Small intestine (tissue), 7 donors: ENCODE measurements at regions not wholly inside any gene's neighbourhood (a gene's known extent, or its start where the extent isn't known, plus 50 kb on each side); places are given as distances from the start of the nearest gene placed in this dataset.

Experiments used
- DNase-seq, 2 donors: peaks; one replicate each; pipeline versions ENCODE4 v3.0.0 to v3.0.0-alpha.2; 2013
- FAIRE-seq: peaks from 2 replicates; lab custom pipeline; 2012; peaks lifted over from hg19 to GRCh38; lab: Jason Lieb, UNC
- H3K27ac ChIP-seq, 3 donors: one replicate each; pipeline ENCODE4 v1.5.1; 2013; ENCODE audit warnings: low read length in 2 of 3, mild to moderate bottlenecking in 2 of 3, control low read depth in 1 of 3, inconsistent platforms in 1 of 3, low read depth in 1 of 3, moderate library complexity in 1 of 3
- H3K27me3 ChIP-seq, 3 donors: one replicate each; pipeline ENCODE4 v1.6.1; 2013; ENCODE audit warnings: low read length in 3 of 3, inconsistent platforms in 1 of 3; ENCODE audit not compliant: control insufficient read depth in 3 of 3, insufficient read depth in 3 of 3
- H3K36me3 ChIP-seq, 3 donors: one replicate each; pipeline ENCODE4 v1.6.1; 2013; ENCODE audit warnings: low read length in 3 of 3, inconsistent platforms in 1 of 3, low read depth in 1 of 3, mild to moderate bottlenecking in 1 of 3, moderate library complexity in 1 of 3; ENCODE audit not compliant: control insufficient read depth in 3 of 3, insufficient read depth in 2 of 3
- H3K4me1 ChIP-seq, 3 donors: one replicate each; pipeline ENCODE4 v1.6.1; 2013; ENCODE audit warnings: low read length in 2 of 3, inconsistent platforms in 1 of 3, low read depth in 1 of 3, mild to moderate bottlenecking in 1 of 3, moderate library complexity in 1 of 3; ENCODE audit not compliant: control insufficient read depth in 3 of 3, insufficient read depth in 2 of 3
- H3K4me3 ChIP-seq, 3 donors: one replicate each; pipeline ENCODE4 v1.5.1; 2013; ENCODE audit warnings: low read length in 3 of 3, control low read depth in 1 of 3, inconsistent platforms in 1 of 3, low read depth in 1 of 3, mild to moderate bottlenecking in 1 of 3, moderate library complexity in 1 of 3
- H3K9me3 ChIP-seq, 2 donors: one replicate each; pipeline ENCODE4 v1.6.1; 2013; ENCODE audit warnings: low read depth in 1 of 2, low read length in 1 of 2; ENCODE audit not compliant: control insufficient read depth in 2 of 2, insufficient read depth in 1 of 2
- WGBS, 3 donors: extraction: QIAGEN DNeasy Blood & Tissue Kit; methylation state at CpG; one replicate each; pipeline ENCODE4 v1.1.7; 2013; 5-methylcytosine and 5-hydroxymethylcytosine counted together
- donor health status: healthy with polysubstance abuse.
- donor health status: control.
- donor health status: control.
- donor health status: Bipolar disorder and iron deficiency.
- donor health status: healthy.

DNA sequence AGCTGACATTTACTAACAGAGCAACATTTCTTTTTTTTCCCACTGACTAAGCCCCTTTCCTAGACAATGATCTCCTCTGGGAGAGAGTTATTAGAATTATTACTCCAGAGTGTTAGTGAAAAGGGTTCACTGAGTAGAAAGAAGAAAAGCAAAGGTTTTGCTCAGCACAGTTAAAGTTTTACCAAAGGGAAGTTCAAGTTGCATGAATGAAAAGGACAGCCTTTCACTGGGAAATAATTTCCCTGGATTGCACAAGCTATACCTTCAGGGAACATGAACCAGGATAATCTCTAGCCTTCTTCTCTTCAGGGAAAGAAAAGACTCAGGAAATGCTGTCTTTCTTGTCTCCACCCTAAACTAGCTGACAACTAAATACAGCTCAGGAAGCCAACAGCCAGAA is 71.4 kb upstream of the ESRRG start:
- peak in 1 of 2 donors; percentile 61 for DNase-seq
- FAIRE-seq, result no peak

GRCh38 chr1:216793973-216794372 is 70.7 kb upstream of the ESRRG start:
- FAIRE-seq, result no peak

More for the DNA sequence above, 71.4 kb upstream of the ESRRG start:
- H3K27me3 ChIP-seq, result no peaks in the 10 kb centered on the region
- H3K4me3 ChIP-seq, result no peak overlapping the region
- peaks cover 0 to 3% (median 0%) of the 10 kb centered on the region in 3 donors for H3K36me3 ChIP-seq
- no peaks in the 10 kb centered on the region for H3K9me3 ChIP-seq
- peak overlapping the region in 1 of 3 donors; percentile 3 for H3K27ac ChIP-seq
- peaks cover 0 to 6% (median 0%) of the 10 kb centered on the region in 3 donors for H3K4me1 ChIP-seq

GRCh38 chr1:216793303-216793702 is 70.1 kb upstream of the ESRRG start:
- no peak for FAIRE-seq
- no peak overlapping the region for H3K27ac ChIP-seq
- peaks cover 0 to 3% (median 0%) of the 10 kb centered on the region in 3 donors for H3K36me3 ChIP-seq
- H3K27me3 ChIP-seq, result no peaks in the 10 kb centered on the region
- H3K9me3 ChIP-seq, result no peaks in the 10 kb centered on the region
- H3K4me1 ChIP-seq, result peaks cover 0 to 6% (median 0%) of the 10 kb centered on the region in 3 donors
- no peak overlapping the region for H3K4me3 ChIP-seq
- DNase-seq, result no peak

More at GRCh38 chr1:216793973-216794372, 70.7 kb upstream of the ESRRG start:
- Histone ChIP-seq H3K27me3 (no peaks in the 10 kb centered on the region), H3K27ac (no peak overlapping the region), H3K4me3 (no peak overlapping the region), H3K4me1 (peaks cover 0 to 6% (median 0%) of the 10 kb centered on the region in 3 donors), H3K36me3 (peaks cover 0 to 3% (median 0%) of the 10 kb centered on the region in 3 donors), H3K9me3 (no peaks in the 10 kb centered on the region)
- no peak for DNase-seq
- WGBS, 3 donors, result 85 to 92% (median 92%) methylated on average over 4 of the region's 4 CpGs

DNA sequence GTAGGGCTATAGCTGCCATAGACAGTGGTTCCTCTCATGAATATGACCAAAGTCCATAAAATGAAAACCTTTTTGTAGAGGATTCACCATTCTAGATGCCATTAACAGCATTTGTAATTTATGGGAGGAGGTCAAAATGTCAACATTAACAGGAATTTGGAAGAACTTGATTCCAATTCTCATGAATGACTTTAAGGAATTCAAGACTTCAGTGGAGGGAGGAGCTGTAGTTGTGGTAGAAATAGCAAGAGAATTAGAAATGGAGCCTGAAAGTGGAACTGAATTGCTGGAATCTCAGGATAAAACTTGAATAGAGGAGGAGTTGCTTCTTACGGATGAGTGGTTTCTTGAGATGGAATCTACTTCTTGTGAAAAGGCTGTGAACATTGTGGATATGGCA is 65.4 kb upstream of the ESRRG start:
- Histone ChIP-seq H3K9me3 (no peaks in the 10 kb centered on the region), H3K27ac (no peak overlapping the region), H3K4me3 (no peak overlapping the region), H3K36me3 (no peaks in the 10 kb centered on the region), H3K4me1 (no peaks in the 10 kb centered on the region), H3K27me3 (no peaks in the 10 kb centered on the region)
- 89 to 97% (median 93%) methylated on average over 1 of the region's 1 CpG for WGBS, 3 donors
- FAIRE-seq (no peak), DNase-seq (no peak)

- H3K36me3 ChIP-seq, result no peaks in the 10 kb centered on the region
- DNase-seq (no peak), FAIRE-seq (no peak)
- 63 to 88% (median 86%) methylated on average over 4 of the region's 4 CpGs for WGBS, 3 donors
- H3K9me3 ChIP-seq, result no peaks in the 10 kb centered on the region
- no peaks in the 10 kb centered on the region for H3K4me1 ChIP-seq
- no peak overlapping the region for H3K27ac ChIP-seq
- no peaks in the 10 kb centered on the region for H3K27me3 ChIP-seq
- no peak overlapping the region for H3K4me3 ChIP-seq
Observed at GRCh38 chr1:216785737-216786136, 62.5 kb upstream of the ESRRG start.

GRCh38 chr1:216785221-216785620 is 62.0 kb upstream of the ESRRG start:
- Histone ChIP-seq H3K4me1 (no peaks in the 10 kb centered on the region), H3K4me3 (no peak overlapping the region), H3K36me3 (no peaks in the 10 kb centered on the region), H3K27ac (no peak overlapping the region), H3K9me3 (no peaks in the 10 kb centered on the region), H3K27me3 (no peaks in the 10 kb centered on the region)
- no peak for DNase-seq
- no peak for FAIRE-seq
- WGBS, 3 donors, result 71 to 89% (median 82%) methylated on average over 3 of the region's 3 CpGs

DNA sequence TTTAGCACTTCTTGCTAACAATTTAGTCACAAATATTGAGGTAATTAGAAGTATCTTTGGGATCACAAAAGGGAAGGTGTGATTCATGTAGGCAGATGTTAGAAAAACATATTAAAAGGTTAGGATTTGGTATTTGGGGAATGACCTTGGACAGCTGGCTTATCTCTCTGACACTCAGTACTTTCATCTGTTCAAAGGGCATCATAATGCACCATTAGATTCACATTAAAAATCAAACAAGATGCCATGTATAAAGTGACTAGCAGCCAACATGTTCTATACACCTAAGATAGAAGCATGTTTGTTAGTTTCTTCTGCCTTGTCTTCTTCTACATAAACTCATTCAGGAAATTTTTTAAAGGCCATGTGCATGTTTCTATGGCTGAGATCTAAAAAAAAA is 56.5 kb upstream of the ESRRG start:
- Histone ChIP-seq H3K4me3 (no peak overlapping the region), H3K9me3 (no peaks in the 10 kb centered on the region), H3K36me3 (no peaks in the 10 kb centered on the region), H3K4me1 (no peaks in the 10 kb centered on the region), H3K27me3 (no peaks in the 10 kb centered on the region), H3K27ac (no peak overlapping the region)
- FAIRE-seq, result no peak
- DNase-seq, result peak in 1 of 2 donors; percentile 7

DNA sequence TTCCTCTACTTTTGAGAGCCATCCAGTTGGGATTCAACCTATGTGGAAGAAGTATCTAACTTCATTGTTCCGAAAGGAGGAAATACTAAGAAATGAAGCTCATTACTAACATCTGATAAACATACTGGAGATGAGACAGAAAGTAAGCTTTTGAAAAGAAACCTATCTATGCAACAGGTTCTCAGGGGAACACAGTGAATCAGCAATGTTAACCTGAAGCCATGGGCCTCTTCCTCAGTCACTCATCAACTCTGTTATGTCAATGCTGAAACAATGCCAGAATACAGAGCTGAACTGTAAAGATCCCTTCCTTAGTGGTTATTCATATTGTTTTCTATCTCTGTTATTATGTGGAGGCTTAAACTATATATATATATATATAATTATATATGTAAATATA is 55.5 kb upstream of the ESRRG start:
- Histone ChIP-seq H3K27me3 (no peaks in the 10 kb centered on the region), H3K9me3 (no peaks in the 10 kb centered on the region), H3K36me3 (no peaks in the 10 kb centered on the region), H3K4me3 (no peak overlapping the region), H3K4me1 (no peaks in the 10 kb centered on the region), H3K27ac (no peak overlapping the region)
- FAIRE-seq, result no peak
- DNase-seq, result no peak
- WGBS, 3 donors, result 7 to 63% (median 43%) methylated on average over 1 of the region's 1 CpG

DNA sequence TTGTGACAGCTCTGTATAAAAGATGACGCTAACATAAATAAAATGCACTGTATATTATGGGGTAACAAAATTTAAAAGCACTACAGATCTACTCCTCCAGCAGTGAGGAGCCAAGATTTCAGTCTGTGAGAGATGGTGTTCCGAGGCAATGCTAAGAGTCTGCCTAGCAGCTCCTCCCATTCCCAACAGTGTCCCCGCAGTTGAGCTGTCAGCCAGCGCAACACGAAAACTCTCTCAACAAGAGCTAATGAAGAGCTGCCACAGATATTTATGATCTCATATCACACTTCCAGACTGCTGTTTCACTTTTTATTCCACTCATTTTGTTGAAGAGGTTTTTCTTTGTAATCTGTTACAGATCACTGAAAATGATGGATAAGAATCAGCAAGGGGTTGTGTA is 53.9 kb upstream of the ESRRG start:
- no peak overlapping the region for H3K4me3 ChIP-seq
- no peak overlapping the region for H3K27ac ChIP-seq
- no peaks in the 10 kb centered on the region for H3K9me3 ChIP-seq
- FAIRE-seq, result no peak
- no peaks in the 10 kb centered on the region for H3K36me3 ChIP-seq
- 87 to 98% (median 89%) methylated on average over 5 of the region's 5 CpGs for WGBS, 3 donors
- H3K4me1 ChIP-seq, result no peaks in the 10 kb centered on the region
- no peaks in the 10 kb centered on the region for H3K27me3 ChIP-seq
- no peak for DNase-seq
